Gastroesophageal sphincter (tissue), 3 donors: ENCODE measurements at regions not wholly inside any gene's neighbourhood (a gene's known extent, or its start where the extent isn't known, plus 50 kb on each side); places are given as distances from the start of the nearest gene placed in this dataset.

Experiments used
- EP300 ChIP-seq: sonication (generic); formaldehyde crosslinking; IDR thresholded peaks from one replicate; pipeline ENCODE4 v1.6.1; 2017; ENCODE audit warnings: antibody characterized with exemption, mild to moderate bottlenecking
- POLR2A ChIP-seq, 2 donors: fragments of 450-650 bp; IDR thresholded peaks; one replicate each; pipeline ENCODE4 v1.6.1; 2017; ENCODE audit warnings: antibody characterized with exemption in 2 of 2, mild to moderate bottlenecking in 2 of 2, moderate library complexity in 1 of 2
- POLR2AphosphoS5 ChIP-seq: sonication (generic); formaldehyde crosslinking; IDR thresholded peaks from one replicate; pipeline ENCODE4 v1.6.1; 2017; ENCODE audit warnings: antibody characterized with exemption
- TF ChIP-seq, protein P1 (sequence below), 4 experiments: fragments of 200-600 bp in 2 of 4; fragments of 450-650 bp in 2 of 4; sonication (generic) in 1 of 4; IDR thresholded peaks; one replicate each; pipeline ENCODE4 v1.5.1; 2017 to 2019; ENCODE audit warnings: antibody characterized with exemption in 4 of 4, mild to moderate bottlenecking in 2 of 4, moderate library complexity in 2 of 4

DNA sequence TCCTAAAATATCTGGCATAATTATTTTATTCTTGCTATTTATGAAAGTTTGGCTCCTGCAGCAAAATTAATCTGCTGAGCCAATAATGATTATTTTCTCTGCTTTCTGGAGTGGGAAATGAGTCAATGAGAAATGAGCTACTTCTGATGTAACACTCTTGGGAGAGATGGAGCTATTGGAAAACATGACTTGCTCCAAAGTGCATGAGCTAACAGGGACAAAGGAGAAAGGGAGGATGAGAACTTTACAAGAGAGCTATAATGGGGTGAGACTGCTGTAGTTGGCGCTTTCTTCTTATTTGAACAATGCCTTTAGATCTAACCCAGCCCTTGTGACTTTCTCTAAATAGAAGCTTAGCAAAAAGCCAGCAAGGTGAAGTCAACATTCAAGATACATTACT is 615.1 kb downstream of the ANKRD50 start:
- TF ChIP-seq, protein P1, sequence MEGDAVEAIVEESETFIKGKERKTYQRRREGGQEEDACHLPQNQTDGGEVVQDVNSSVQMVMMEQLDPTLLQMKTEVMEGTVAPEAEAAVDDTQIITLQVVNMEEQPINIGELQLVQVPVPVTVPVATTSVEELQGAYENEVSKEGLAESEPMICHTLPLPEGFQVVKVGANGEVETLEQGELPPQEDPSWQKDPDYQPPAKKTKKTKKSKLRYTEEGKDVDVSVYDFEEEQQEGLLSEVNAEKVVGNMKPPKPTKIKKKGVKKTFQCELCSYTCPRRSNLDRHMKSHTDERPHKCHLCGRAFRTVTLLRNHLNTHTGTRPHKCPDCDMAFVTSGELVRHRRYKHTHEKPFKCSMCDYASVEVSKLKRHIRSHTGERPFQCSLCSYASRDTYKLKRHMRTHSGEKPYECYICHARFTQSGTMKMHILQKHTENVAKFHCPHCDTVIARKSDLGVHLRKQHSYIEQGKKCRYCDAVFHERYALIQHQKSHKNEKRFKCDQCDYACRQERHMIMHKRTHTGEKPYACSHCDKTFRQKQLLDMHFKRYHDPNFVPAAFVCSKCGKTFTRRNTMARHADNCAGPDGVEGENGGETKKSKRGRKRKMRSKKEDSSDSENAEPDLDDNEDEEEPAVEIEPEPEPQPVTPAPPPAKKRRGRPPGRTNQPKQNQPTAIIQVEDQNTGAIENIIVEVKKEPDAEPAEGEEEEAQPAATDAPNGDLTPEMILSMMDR (IDR thresholded peaks at IDR 0.05) = no peak
- no peak for TF ChIP-seq POLR2A (IDR thresholded peaks at IDR 0.05)
- TF ChIP-seq POLR2AphosphoS5 = no peak
- no peak for TF ChIP-seq EP300
